Activated CD4-positive, alpha-beta memory T cell treated with anti-CD3 and anti-CD28 coated beads, Interleukin-2, amount 10 ng/mL, durations not matched to agents 7 days and 5 days (primary cell): ENCODE measurements at regions not wholly inside any gene's neighbourhood (a gene's known extent, or its start where the extent isn't known, plus 50 kb on each side); places are given as distances from the start of the nearest gene placed in this dataset.
"Not testable (repeated sequence)": the region's sequence is repeated elsewhere in the genome, so short reads cannot be mapped to it uniquely, and the experiment has no call there.

Experiments used
- CTCF ChIA-PET: fragments of 350-600 bp; sonication (Branson Sonifier 250); formaldehyde crosslinking; loops from one replicate; lab custom pipeline; 2021; ENCODE audit warnings: antibody characterized with exemption, inconsistent platforms; lab: Charles Lee
- POLR2A ChIA-PET: fragments of 350-600 bp; sonication (Branson Sonifier 250); formaldehyde crosslinking; loops from one replicate; lab custom pipeline; 2021; ENCODE audit warnings: antibody characterized with exemption; lab: Charles Lee
- DNase-seq: peaks from one replicate; pipeline ENCODE4 v3.0.0-alpha.2; 2020
- H3K27ac Mint-ChIP-seq: one replicate; pipeline ENCODE4 v1.8.0; 2021; ENCODE audit warnings: mild to moderate bottlenecking, mixed read lengths
- H3K27me3 Mint-ChIP-seq: one replicate; pipeline ENCODE4 v1.8.0; 2021; ENCODE audit warnings: mixed read lengths
- H3K36me3 Mint-ChIP-seq: one replicate; pipeline ENCODE4 v1.8.0; 2021; ENCODE audit warnings: low read depth, mixed read lengths
- H3K4me1 Mint-ChIP-seq: one replicate; pipeline ENCODE4 v1.8.0; 2021; ENCODE audit warnings: mixed read lengths
- H3K4me3 Mint-ChIP-seq: one replicate; pipeline ENCODE4 v1.8.0; 2021; ENCODE audit warnings: mild to moderate bottlenecking, mixed read lengths
- H3K9me3 Mint-ChIP-seq: one replicate; pipeline ENCODE4 v1.8.0; 2021; ENCODE audit warnings: mixed read lengths

- H3K27me3 Mint-ChIP-seq, result no peaks in the 10 kb centered on the region
- no peaks in the 10 kb centered on the region for H3K4me1 Mint-ChIP-seq
- no peak overlapping the region for H3K27ac Mint-ChIP-seq
- ChIA-PET CTCF (no interaction called here), POLR2A (no interaction called here)
- H3K4me3 Mint-ChIP-seq, result no peak overlapping the region
- no peaks in the 10 kb centered on the region for H3K9me3 Mint-ChIP-seq
- H3K36me3 Mint-ChIP-seq, result no peaks in the 10 kb centered on the region
- no peak for DNase-seq
These were observed 177.6 kb upstream of the ST8SIA4 start for GRCh38 chr5:101080462-101081240.

- POLR2A ChIA-PET, result no interaction called here
- H3K9me3 Mint-ChIP-seq, result peaks cover under 1% of the 10 kb centered on the region
- no peak for DNase-seq
- H3K4me3 Mint-ChIP-seq, result no peak overlapping the region
- H3K27ac Mint-ChIP-seq, result no peak overlapping the region
- CTCF ChIA-PET, result no interaction called here
- no peaks in the 10 kb centered on the region for H3K36me3 Mint-ChIP-seq
- H3K27me3 Mint-ChIP-seq, result no peaks in the 10 kb centered on the region
- no peaks in the 10 kb centered on the region for H3K4me1 Mint-ChIP-seq
These were observed 165.2 kb upstream of the ST8SIA4 start for GRCh38 chr5:101068298-101068697.

- Mint-ChIP-seq H3K4me3 (no peak overlapping the region), H3K27me3 (no peaks in the 10 kb centered on the region), H3K4me1 (no peaks in the 10 kb centered on the region), H3K27ac (no peak overlapping the region), H3K9me3 (peaks cover 3% of the 10 kb centered on the region), H3K36me3 (no peaks in the 10 kb centered on the region)
- DNase-seq, result no peak
- CTCF ChIA-PET, result no interaction called here
- POLR2A ChIA-PET, result no interaction called here
These were observed 164.3 kb upstream of the ST8SIA4 start for GRCh38 chr5:101067429-101067828.

GRCh38 chr5:101062902-101063301 lies 159.8 kb upstream of the ST8SIA4 start:
- POLR2A ChIA-PET, result interaction anchor here (1.6 kb wide), 1 partner anchor 160 kb away, joined by 4 read pairs; the partner anchor contains the start of gene ST8SIA4
- Mint-ChIP-seq H3K9me3 (peaks cover 7% of the 10 kb centered on the region), H3K36me3 (no peaks in the 10 kb centered on the region), H3K27ac (no peak overlapping the region), H3K4me1 (no peaks in the 10 kb centered on the region), H3K4me3 (no peak overlapping the region), H3K27me3 (no peaks in the 10 kb centered on the region)
- CTCF ChIA-PET, result no interaction called here
- no peak for DNase-seq

GRCh38 chr5:101047181-101047580 lies 144.1 kb upstream of the ST8SIA4 start:
- H3K4me1 Mint-ChIP-seq, result peaks cover 3% of the 10 kb centered on the region
- H3K27ac Mint-ChIP-seq, result no peak overlapping the region
- no peaks in the 10 kb centered on the region for H3K36me3 Mint-ChIP-seq
- ChIA-PET POLR2A (no interaction called here), CTCF (no interaction called here)
- H3K4me3 Mint-ChIP-seq, result no peak overlapping the region
- no peaks in the 10 kb centered on the region for H3K27me3 Mint-ChIP-seq
- no peak for DNase-seq
- H3K9me3 Mint-ChIP-seq, result no peaks in the 10 kb centered on the region

GRCh38 chr5:101045689-101046088 lies 142.6 kb upstream of the ST8SIA4 start:
- Mint-ChIP-seq H3K4me3 (no peak overlapping the region), H3K9me3 (no peaks in the 10 kb centered on the region), H3K36me3 (no peaks in the 10 kb centered on the region), H3K27me3 (no peaks in the 10 kb centered on the region), H3K4me1 (peaks cover 3% of the 10 kb centered on the region), H3K27ac (no peak overlapping the region)
- POLR2A ChIA-PET, result no interaction called here
- DNase-seq, result no peak
- CTCF ChIA-PET, result interaction anchor here (0.5 to 1.5 kb wide), 2 partner anchors 9 to 145 kb away, joined by 3 read pairs; no protein-coding TSS in a partner anchor

- CTCF ChIA-PET, result not testable (repeated sequence)
These were observed 136.9 kb upstream of the ST8SIA4 start for GRCh38 chr5:101040002-101040401.

GRCh38 chr5:101036778-101037177 lies 133.7 kb upstream of the ST8SIA4 start:
- ChIA-PET POLR2A (no interaction called here), CTCF (no interaction called here)
- Mint-ChIP-seq H3K4me1 (no peaks in the 10 kb centered on the region), H3K9me3 (peaks cover 3% of the 10 kb centered on the region), H3K27ac (no peak overlapping the region), H3K27me3 (no peaks in the 10 kb centered on the region), H3K4me3 (no peak overlapping the region), H3K36me3 (no peaks in the 10 kb centered on the region)
- no peak for DNase-seq

More at GRCh38 chr5:101040002-101040401, 136.9 kb upstream of the ST8SIA4 start:
- DNase-seq, H3K4me3 Mint-ChIP-seq, H3K9me3 Mint-ChIP-seq, H3K27ac Mint-ChIP-seq, H3K27me3 Mint-ChIP-seq, H3K36me3 Mint-ChIP-seq, H3K4me1 Mint-ChIP-seq, POLR2A ChIA-PET: not testable (repeated sequence)

- no peaks in the 10 kb centered on the region for H3K27me3 Mint-ChIP-seq
- H3K27ac Mint-ChIP-seq, result no peak overlapping the region
- no peak overlapping the region for H3K4me3 Mint-ChIP-seq
- POLR2A ChIA-PET, result no interaction called here
- H3K4me1 Mint-ChIP-seq, result no peaks in the 10 kb centered on the region
- H3K9me3 Mint-ChIP-seq, result peaks cover 3% of the 10 kb centered on the region
- DNase-seq, result no peak
- CTCF ChIA-PET, result no interaction called here
- H3K36me3 Mint-ChIP-seq, result no peaks in the 10 kb centered on the region
These were observed 132.3 kb upstream of the ST8SIA4 start for GRCh38 chr5:101035425-101035824.

GRCh38 chr5:101024299-101024698 lies 121.2 kb upstream of the ST8SIA4 start:
- Mint-ChIP-seq H3K27me3 (peaks cover 6% of the 10 kb centered on the region), H3K4me1 (no peaks in the 10 kb centered on the region), H3K36me3 (no peaks in the 10 kb centered on the region), H3K27ac (no peak overlapping the region), H3K9me3 (peaks cover 8% of the 10 kb centered on the region), H3K4me3 (no peak overlapping the region)
- ChIA-PET CTCF (no interaction called here), POLR2A (no interaction called here)
- no peak for DNase-seq

GRCh38 chr5:101018299-101018698 lies 115.2 kb upstream of the ST8SIA4 start:
- Mint-ChIP-seq H3K27ac (no peak overlapping the region), H3K27me3 (no peaks in the 10 kb centered on the region), H3K9me3 (peaks cover 2% of the 10 kb centered on the region), H3K36me3 (no peaks in the 10 kb centered on the region), H3K4me1 (no peaks in the 10 kb centered on the region), H3K4me3 (no peak overlapping the region)
- POLR2A ChIA-PET, result no interaction called here
- DNase-seq, result no peak
- CTCF ChIA-PET, result no interaction called here

- CTCF ChIA-PET, result interaction anchor here (1.3 kb wide), 1 partner anchor 110 kb away, joined by 4 read pairs; the partner anchor contains the start of gene ST8SIA4
- POLR2A ChIA-PET, result no interaction called here
- no peak for DNase-seq
- H3K9me3 Mint-ChIP-seq, result no peaks in the 10 kb centered on the region
- no peak overlapping the region for H3K4me3 Mint-ChIP-seq
- no peak overlapping the region for H3K27ac Mint-ChIP-seq
- H3K4me1 Mint-ChIP-seq, result no peaks in the 10 kb centered on the region
- no peaks in the 10 kb centered on the region for H3K27me3 Mint-ChIP-seq
- no peaks in the 10 kb centered on the region for H3K36me3 Mint-ChIP-seq
These were observed 109.8 kb upstream of the ST8SIA4 start for GRCh38 chr5:101012880-101013279.

- no peak overlapping the region for H3K4me3 Mint-ChIP-seq
- POLR2A ChIA-PET, result interaction anchor here (1.6 kb wide), 1 partner anchor 108 kb away, joined by 6 read pairs; no protein-coding TSS in a partner anchor
- no peak overlapping the region for H3K27ac Mint-ChIP-seq
- no peaks in the 10 kb centered on the region for H3K9me3 Mint-ChIP-seq
- H3K27me3 Mint-ChIP-seq, result no peaks in the 10 kb centered on the region
- H3K4me1 Mint-ChIP-seq, result no peaks in the 10 kb centered on the region
- CTCF ChIA-PET, result interaction anchor here (0.6 kb wide), 1 partner anchor 13 kb away, joined by 3 read pairs; no protein-coding TSS in a partner anchor
- H3K36me3 Mint-ChIP-seq, result no peaks in the 10 kb centered on the region
- no peak for DNase-seq
These were observed 106.9 kb upstream of the ST8SIA4 start for GRCh38 chr5:101009758-101010519.
